Tibial nerve (tissue), 4 donors: ENCODE measurements at regions not wholly inside any gene's neighbourhood (a gene's known extent, or its start where the extent isn't known, plus 50 kb on each side); places are given as distances from the start of the nearest gene placed in this dataset.

ENCODE experiments used
- EP300 ChIP-seq, 2 donors: sonication (generic); formaldehyde crosslinking; IDR thresholded peaks; one replicate each; pipeline ENCODE4 v1.6.1; 2017; ENCODE audit warnings: antibody characterized with exemption in 2 of 2, mild to moderate bottlenecking in 1 of 2
- POLR2A ChIP-seq, 2 donors: fragments of 450-650 bp; IDR thresholded peaks; one replicate each; pipeline ENCODE4 v1.6.1; 2017; ENCODE audit warnings: antibody characterized with exemption in 2 of 2, mild to moderate bottlenecking in 2 of 2, moderate library complexity in 2 of 2
- TF ChIP-seq, protein P1 (sequence below), 5 experiments: fragments of 200-600 bp in 3 of 5; fragments of 450-650 bp in 2 of 5; sonication (generic) in 3 of 5; IDR thresholded peaks; one replicate each; pipeline ENCODE4 v1.5.1; 2016 to 2019; ENCODE audit warnings: antibody characterized with exemption in 5 of 5, mild to moderate bottlenecking in 3 of 5, moderate library complexity in 2 of 5

DNA sequence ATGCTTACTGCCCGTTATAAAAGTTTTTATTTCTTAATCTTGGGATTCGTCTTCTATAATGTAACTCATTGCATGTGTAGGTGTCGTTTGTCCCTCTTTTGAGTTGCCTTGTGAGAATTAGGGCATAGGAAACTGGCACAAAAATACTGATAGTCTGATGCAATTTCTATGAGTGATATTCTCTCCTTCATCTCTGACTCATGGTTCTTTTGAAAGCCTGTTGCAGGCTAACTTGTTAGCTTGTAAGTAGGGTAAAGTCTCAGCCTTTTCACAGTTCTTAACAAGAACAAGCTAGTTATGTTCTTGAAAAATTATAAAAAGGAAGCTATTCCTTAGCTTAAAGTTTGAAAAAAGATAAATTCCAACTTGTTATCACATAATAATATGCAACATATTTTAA is 1085.4 kb upstream of the NRXN1 start:
- TF ChIP-seq, protein P1, sequence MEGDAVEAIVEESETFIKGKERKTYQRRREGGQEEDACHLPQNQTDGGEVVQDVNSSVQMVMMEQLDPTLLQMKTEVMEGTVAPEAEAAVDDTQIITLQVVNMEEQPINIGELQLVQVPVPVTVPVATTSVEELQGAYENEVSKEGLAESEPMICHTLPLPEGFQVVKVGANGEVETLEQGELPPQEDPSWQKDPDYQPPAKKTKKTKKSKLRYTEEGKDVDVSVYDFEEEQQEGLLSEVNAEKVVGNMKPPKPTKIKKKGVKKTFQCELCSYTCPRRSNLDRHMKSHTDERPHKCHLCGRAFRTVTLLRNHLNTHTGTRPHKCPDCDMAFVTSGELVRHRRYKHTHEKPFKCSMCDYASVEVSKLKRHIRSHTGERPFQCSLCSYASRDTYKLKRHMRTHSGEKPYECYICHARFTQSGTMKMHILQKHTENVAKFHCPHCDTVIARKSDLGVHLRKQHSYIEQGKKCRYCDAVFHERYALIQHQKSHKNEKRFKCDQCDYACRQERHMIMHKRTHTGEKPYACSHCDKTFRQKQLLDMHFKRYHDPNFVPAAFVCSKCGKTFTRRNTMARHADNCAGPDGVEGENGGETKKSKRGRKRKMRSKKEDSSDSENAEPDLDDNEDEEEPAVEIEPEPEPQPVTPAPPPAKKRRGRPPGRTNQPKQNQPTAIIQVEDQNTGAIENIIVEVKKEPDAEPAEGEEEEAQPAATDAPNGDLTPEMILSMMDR (IDR thresholded peaks at IDR 0.05): no peak
- no peak for TF ChIP-seq EP300 (IDR thresholded peaks at IDR 0.05)
- no peak for TF ChIP-seq POLR2A (IDR thresholded peaks at IDR 0.05)
